DMS 273 (cell line): ENCODE measurements at regions not wholly inside any gene's neighbourhood (a gene's known extent, or its start where the extent isn't known, plus 50 kb on each side); places are given as distances from the start of the nearest gene placed in this dataset.
"Not testable (repeated sequence)": the region's sequence is repeated elsewhere in the genome, so short reads cannot be mapped to it uniquely, and the experiment has no call there.

Experiments
- DNase-seq: peaks from one replicate; lab custom pipeline; 2025; ENCODE audit not compliant: unreplicated experiment; lab: John Stamatoyannopoulos, UW

DNA sequence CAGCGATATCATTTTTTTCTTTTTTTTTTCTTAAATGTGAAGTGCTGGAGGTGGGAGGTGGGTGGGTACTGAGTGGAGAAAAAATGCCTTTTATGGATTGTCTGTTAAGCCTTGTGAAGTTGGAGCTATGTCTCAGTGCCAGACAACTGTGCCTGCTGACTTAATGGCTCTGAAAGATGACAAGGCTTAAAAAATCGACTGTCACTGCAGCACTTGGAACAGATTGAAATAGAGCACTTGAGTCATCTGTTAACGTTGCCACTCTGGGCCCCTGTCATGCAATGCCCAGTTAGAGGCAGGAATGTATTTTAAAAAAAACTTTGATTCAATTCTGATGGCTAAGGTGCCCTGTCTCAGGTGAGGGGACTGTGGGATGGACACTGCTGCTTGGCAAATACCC is 108.2 kb upstream of the HS3ST2 start:
- DNase-seq: no peak

DNA sequence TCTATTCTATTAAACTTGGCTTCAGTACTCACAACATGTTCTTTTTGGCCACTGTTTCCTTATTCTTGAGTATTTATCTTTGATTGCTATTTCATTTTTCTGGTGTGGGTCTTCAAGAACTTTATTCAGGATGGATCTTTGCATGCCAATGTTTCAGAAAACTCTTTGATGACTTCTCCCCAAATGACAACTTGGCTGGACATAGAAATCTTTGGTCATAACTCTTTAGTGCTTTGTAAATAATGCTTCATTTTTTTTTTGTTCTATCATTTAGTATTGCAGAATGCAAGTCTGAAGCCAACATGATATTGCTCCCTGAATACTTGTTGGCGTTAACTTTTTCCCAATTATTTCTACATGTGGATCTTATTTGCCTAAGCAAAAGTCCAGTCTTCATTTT is 103.6 kb upstream of the HS3ST2 start:
- no peak for DNase-seq

DNA sequence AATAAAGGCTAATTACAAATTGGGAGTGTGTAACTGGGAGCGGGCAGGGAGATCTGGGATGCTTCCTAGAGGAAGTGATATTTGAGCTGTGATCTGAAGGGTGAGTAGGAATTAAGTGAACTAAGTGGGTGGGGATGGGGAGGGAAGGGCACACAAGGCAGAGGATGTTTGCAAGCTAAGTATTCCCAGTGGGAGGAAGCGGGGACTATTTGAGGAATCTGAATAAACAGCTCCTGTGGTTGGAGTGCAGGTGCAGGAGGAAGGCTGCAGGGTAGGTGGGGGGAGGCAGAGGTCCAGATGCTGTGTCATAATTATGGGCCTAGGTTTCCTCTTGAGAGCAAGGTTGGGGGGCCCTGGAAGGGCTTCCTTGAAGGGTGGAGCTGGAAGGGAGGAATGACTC is 102.1 kb upstream of the HS3ST2 start:
- no peak for DNase-seq

DNA sequence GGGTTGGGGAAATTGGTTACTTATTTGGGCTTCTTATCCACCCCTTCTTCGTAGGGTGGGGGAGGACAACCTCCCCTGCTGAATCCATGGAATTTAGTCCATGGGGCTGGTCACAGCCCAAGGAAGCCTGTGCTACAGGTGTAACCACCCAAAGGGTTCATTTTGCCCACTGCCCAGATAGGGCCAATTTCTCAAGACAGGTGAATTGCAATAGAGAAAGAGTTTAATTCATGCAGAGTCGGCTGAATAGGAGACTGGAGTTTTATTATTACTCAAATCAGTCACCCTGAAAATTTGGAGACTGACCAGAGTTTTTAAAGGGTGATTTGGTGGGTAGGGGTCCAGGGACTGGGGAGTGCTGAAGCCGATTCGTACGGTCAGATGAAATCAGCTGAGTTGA is 101.5 kb upstream of the HS3ST2 start:
- no peak for DNase-seq

DNA sequence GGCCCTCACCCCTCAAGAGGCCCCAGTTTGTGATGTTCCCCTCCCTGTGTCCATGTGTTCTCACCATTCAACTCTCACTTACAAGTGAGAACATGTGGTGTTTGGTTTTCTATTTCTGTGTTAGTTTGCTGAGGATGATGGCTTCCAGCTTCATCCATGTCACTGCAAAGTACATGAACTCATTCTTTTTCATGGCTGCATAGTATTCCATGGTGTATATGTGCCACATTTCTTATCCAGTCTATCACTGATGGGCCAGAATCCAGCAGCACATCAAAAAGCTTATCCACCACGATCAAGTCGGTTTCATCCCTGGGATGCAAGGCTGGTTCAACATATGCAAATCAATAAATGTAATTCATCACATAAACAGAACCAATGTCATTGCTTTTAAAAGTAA is 95.4 kb upstream of the HS3ST2 start:
- not testable (repeated sequence) for DNase-seq

DNA sequence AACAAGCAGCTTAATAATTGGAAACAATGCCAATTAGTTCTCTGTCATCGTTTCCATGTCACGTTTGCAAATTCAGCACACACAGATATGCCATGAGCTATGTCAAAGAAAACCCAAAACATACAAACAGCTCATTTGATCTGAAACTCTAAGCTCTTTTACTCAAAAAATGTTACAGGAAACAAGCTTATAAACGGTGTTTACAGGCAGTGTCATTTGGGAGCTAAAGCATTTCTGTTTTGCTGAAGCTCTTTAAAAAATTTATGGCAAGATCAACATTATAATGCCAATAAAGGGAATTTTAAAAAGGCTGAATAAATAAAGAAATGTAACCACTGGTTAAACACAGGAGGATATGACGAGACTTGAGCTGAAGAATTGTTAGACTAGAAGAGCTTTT is 94.0 kb upstream of the HS3ST2 start:
- DNase-seq: no peak

DNA sequence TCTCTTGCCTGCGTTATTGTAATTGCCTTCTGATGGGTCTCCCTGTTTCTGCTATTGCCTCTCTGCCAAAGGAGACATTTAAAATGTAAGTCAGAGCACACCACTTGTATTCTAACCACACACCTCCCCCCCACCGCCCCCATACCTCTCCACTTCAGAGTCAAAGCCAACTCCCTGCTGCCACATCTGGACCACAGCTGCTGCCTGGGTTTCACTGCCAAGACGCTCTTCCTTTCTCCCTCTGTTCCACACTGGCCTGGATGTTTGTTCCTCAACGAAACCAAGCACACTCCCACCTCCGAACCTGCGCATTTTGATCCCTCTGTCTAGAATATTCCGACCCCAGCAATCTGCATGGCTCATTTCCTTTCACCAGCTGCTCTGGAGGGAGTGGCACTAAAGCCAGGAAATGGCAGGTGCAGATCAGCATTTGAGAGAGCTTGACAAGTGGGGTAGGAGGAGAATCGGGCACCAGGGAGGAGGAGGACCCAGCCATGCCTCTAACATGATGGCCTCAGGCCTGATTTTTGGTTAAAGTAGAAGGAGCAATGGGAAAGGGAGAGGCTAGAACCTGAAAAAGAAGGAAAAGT is 92.4 kb upstream of the HS3ST2 start:
- DNase-seq: no peak

DNA sequence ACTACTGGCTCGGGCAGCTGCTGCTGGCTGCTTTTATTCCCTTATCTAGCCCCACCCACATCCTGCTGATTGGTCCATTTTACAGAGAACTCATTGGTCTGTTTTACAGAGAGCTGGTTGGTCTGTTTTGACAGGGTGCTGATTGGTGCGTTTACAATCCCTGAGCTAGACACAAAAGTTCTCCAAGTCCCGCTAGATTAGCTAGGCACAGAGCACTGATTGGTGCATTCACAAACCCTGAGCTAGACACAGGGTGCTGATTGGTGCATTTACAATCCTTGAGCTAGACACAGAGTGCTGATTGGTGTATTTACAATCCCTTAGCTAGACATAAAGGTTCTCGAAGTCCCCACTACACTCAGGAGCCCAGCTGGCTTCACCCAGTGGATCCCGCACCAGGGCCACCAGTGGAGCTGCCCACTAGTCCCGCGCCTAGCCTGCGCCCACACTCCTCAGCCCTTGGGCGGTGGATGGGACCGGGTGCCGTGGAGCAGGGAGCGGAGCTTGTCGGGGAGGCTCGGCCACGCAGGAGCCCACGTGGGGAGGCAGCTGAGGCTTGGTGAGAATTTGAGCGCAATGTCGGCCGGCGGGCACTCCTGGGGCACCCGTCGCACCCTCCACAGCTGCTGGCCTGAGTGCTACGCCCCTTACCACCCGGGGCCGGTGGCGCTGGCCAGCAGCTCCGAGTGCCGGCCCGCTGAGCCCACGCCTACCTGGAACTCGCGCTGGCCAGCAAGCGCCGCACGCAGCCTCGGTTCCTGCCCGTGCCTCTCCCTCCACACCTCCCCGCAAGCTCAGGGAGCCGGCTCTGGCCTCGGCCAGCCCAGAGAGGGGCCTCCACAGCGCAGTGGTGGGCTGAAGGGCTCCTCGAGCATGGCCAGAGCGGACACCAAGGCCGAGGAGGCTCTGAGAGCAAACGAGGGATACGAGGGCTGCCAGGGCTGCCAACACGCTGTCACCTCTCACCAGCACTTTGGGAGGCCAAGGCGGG is 91.1 kb upstream of the HS3ST2 start:
- DNase-seq: not testable (repeated sequence)

DNA sequence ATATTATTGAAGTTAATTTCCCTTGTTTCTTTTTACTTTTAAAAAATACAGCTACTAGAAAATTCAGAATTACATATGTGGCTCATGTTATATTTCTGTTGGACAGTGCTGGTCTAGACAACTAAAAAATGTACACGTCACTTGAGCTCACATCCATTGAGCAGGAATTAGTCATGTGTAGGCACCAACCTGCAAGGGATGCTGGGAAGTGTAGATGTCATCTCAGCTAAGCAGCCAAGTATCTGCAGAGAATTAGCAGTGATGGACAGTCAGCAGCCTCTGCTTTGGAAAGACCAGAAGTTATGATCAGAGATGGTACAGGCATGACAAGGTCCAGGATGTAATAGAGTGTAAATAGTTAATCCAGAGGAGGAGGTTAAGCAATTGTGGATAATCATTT is 87.1 kb upstream of the HS3ST2 start:
- no peak for DNase-seq

DNA sequence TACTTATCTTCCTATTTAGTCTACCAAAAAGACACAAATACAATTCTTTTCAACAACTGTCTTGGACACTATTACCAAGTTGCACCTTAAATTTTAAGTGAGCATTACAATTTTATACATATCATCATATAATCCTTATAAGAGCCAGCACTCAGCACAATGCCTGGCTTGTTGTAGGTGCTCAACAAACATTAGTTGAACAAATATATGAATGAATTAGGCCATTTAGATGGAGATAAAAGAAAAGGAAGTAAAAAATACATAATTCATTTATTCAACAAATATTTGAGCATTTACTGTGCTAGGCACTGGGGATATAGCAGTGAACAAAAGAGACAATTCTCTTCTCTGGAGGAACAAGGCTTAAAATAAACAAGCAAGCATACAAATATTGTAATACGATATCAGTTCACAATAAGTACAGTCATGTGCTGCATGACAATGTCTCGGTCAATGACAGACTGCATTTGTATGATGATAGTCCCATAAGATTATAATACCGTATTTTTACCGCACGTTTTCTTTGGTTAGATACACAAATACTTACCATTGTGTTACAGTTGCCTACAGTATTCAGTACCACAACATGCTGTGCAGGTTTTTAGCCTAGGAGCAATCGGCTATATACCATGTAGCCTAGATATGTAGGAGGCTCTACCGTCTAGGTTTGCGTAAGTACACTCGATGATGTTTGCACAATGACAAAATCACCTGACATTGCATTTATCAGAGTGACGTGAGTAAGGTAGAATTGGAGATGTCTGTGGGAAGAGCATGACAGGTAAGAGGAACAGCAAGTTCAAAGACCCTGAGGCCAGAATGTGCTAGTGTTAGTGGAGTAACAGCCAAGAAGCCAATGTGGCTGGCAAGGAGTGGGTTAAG is 86.4 kb upstream of the HS3ST2 start:
- DNase-seq: no peak

DNA sequence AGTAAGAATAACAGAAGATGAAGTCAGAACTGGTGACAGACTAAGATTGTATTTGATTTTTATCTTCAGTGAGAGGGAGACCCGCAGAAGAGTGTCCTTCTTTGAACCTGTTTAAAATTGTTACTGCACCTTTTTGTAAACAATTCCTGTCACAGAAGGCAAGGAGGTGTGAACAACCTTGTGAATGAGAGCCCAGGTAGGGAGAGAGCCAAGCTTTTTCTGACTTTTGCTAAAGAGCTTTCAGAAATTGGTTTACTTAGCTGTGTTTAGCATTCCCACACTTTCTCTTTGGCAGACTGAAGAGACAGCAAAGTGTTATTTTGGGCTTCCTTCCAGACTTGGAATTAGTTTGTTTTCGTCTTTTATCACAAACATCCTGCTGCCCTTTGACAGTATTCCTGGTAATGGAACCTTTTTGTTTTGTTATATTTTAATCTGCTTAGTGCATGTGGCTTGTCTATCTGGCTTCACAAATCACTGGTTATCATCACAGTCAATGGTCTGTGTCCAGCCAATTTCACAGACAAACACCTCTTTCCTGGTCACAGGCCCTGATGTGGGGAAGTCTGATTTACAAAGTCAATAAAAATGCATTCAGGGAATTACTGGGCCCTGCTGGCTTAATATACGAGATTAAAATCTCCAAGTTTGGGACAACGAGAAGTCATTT is 85.7 kb upstream of the HS3ST2 start:
- DNase-seq: no peak

DNA sequence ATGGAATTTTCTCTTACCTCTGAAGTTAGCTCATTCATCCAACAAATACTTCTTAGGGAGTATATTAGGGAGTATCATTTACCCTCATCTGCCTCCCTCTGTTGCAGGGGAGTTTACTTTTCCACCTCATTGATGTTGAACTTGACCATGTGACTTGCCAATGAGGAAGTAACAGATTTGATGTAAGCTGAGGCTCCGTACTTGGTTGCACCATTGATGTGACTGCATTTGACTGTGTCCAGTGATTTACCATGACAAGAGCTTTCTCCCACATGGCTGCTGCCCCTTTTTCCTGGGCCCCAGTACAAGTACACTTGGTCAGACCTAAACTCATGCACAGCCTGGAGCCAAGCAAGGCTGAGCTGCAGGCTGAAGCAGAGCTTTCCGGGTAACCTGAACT is 81.6 kb upstream of the HS3ST2 start:
- no peak for DNase-seq

DNA sequence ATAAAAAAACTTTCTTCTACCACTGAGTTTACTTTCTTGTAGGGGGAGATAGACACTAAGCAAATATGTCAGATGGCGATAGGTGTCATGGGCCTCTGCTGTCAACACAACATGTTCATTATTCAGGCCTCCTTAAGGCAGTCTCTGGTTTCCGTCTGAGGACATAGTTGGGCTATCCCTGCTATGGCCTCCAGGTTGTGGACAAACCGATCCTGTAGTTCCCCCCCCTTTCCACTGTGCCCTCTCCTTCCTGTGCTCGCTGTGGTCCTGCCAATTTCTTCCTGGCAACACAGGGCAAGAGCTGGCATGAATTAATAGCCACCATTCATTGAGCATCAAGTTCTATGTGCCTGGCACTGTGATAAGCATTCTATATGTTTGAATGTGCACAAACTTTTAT is 81.0 kb upstream of the HS3ST2 start:
- no peak for DNase-seq

DNA sequence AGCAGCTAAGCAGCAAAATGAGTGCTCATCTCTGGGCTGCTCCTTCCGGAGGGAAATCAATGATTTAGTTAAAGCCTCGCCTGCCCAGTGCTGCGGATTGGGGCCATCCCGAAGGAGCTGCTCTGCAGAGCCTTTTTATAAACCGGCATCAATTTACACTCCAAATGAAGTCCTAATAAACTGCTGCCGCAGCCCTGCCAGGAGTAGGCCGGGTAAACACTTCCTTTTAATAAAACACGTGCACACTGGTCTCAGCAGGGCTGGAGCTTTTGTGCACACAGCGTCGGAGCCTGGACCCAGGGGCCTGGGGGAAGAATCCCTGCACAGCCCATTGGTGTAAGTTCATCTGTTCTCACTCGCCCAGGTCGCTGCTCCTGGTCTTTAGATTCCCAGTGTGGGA is 79.6 kb upstream of the HS3ST2 start:
- no peak for DNase-seq

DNA sequence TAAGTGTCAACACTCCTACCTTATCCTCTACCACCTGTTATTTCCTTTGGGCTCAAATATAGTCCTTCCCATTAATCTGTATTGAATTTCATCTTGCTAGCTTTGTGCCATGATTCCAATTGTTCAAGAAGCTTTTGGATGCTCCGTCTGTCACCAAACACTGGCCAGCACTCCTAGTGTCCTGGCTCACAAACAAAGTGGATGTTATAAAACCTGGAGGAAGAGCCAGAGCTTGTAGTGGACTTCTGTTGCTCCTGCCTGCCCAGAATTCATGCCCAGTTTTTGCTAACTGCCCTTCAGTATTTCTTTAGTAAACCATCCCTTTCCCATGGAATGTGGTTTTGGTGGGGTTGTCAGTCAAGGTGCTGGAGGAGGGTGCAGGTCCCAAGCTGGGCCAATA is 77.2 kb upstream of the HS3ST2 start:
- no peak for DNase-seq

DNA sequence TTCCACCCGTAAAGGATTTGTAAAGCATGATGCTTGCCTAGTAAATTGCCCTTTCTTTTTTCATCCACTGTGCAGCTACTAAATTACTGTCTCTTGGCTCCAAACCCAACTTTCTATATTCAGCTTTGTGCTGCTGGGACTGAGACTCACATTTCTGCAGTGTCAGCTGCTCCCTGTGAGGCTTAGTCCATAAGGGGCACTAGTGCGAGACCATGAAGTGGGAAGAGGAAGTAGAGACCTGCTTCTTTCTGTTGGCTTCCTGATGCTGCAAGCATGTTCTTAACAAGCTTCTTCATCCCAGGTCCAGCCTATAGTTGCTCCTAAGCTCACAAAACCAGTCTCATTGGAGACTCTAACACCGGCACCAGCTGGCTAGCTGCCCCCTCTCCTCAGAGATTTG is 74.9 kb upstream of the HS3ST2 start:
- DNase-seq: no peak

DNA sequence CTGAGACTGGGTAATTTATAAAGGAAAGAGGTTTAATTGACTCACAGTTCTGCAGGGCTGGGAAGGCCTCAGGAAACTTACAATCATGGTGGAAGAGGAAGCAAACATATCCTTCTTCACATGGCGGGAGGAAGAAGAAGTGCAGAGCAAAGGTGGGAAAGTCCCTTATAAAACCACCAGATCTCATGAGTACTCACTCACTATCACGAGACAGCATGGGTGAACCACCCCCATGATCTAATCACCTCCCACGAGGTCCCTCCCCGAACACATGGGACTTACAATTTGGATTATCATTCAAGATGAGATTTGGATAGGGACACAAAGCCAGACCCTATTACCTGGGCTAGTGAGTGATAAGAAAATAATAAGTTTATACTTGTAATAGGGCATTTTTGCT is 70.6 kb upstream of the HS3ST2 start:
- DNase-seq: no peak

DNA sequence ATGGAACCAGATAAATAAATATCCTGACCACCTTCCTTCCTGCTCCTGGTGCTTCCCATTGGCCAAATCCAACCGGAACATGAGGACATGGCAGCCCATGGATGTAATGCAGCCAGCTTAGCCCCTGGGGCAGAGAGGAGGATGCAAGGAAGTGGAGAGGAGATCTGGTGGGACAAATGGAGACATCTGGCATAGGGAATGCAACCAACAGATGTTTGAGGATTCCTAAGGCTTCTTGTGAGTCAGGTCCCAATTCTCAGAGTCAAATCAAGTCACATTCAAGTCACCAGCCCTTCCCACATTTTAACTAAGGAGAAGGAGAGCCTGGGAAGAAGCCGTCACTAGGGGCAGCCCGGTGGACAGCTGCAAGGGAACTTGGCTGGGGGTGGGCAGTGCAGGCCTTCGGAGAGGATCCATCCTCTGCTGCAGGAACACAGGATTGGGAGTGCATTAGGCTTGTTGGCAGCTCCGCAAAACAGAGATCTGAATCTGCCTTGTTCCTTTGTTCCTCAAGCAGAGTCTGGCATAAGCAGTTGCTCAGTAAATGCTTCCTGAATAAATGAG is 62.8 kb upstream of the HS3ST2 start:
- DNase-seq: no peak

DNA sequence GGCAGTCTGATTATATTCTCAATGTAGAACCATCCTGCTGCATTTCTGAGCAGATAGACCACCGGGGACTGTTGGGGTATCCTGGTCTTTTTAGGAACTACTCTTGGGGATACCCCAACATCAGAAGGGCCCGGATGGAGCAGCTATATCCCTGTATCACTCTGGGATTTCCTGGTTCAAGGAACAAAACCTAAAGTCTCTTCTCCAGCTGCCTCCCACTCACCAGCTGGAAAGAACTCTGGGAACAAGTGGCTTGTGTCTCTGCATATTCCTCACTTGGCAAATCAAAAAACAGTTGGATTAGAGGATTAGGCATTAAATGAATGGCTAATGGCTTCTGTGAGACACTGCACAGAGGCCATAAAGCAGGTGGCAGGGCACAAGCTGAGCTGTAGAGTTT is 62.3 kb upstream of the HS3ST2 start:
- DNase-seq: no peak

DNA sequence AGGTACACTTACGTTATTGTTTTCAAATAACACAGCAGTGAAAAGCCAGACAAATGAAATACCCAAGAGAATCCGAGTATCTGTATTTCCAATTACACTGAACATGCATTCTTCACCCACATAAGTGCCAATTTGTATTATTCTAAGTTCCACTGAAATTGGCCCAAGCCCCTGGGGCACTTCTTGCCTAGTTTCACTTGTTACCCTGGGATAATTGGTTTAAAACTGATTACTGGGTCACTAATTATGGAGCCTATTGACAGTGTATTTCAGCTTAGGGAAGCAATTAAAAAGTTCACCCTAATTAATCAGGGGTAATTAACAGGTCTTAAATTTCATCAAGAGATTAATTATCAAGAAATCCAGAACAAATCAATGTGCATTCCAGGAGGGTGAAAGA is 60.5 kb upstream of the HS3ST2 start:
- no peak for DNase-seq

DNA sequence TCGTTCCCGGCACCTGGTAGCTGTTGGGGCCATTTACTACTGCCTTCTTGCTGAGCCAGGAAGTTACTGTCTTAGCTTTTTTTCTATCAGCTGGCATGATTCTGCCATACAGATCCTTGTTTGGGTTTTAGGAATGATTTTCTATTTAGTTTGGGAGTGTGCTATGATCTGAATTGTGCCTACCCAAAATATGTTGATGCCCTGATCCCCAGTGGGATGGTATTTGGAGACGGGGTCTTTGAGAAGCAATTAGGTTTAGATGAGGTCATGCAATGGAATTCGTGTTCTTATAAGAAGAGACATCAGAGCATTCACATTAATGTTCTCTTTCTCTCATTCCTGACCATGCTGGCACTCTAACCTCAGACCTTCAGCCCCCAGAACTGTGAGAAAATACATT is 59.4 kb upstream of the HS3ST2 start:
- no peak for DNase-seq
